Fibroblast of skin of back (primary cell): ENCODE measurements at regions not wholly inside any gene's neighbourhood (a gene's known extent, or its start where the extent isn't known, plus 50 kb on each side); places are given as distances from the start of the nearest gene placed in this dataset.
"Not testable (repeated sequence)": the region's sequence is repeated elsewhere in the genome, so short reads cannot be mapped to it uniquely, and the experiment has no call there.

Source experiments
- DNase-seq: peaks from one replicate; pipeline ENCODE4 v3.0.0-alpha.2; 2013

- no peak for DNase-seq
These were observed 146.1 kb downstream of the MEX3B start for GRCh38 chr15:81899730-81900129.

- DNase-seq: no peak
These were observed 146.8 kb downstream of the MEX3B start for GRCh38 chr15:81899024-81899423.

GRCh38 chr15:81897057-81897677 is 148.7 kb downstream of the MEX3B start:
- peak; percentile 93 for DNase-seq

GRCh38 chr15:81896356-81896755 is 149.5 kb downstream of the MEX3B start:
- no peak for DNase-seq

GRCh38 chr15:81895723-81896122 is 150.1 kb downstream of the MEX3B start:
- peak; percentile 54 for DNase-seq

GRCh38 chr15:81894061-81894460 is 151.8 kb downstream of the MEX3B start:
- no peak for DNase-seq

- DNase-seq: peak; percentile 16
These were observed 152.5 kb downstream of the MEX3B start for GRCh38 chr15:81893182-81893835.

GRCh38 chr15:81890496-81890895 is 155.3 kb downstream of the MEX3B start:
- no peak for DNase-seq

GRCh38 chr15:81889485-81889881 is 156.3 kb downstream of the MEX3B start:
- DNase-seq: peak; percentile 59

GRCh38 chr15:81888748-81889484 is 156.9 kb downstream of the MEX3B start:
- peak; percentile 92 for DNase-seq

GRCh38 chr15:81887912-81888311 is 157.9 kb downstream of the MEX3B start:
- peak; percentile 87 for DNase-seq

- DNase-seq: not testable (repeated sequence)
These were observed 158.6 kb downstream of the MEX3B start for GRCh38 chr15:81887188-81887587.

GRCh38 chr15:81886591-81886990 is 159.2 kb downstream of the MEX3B start:
- DNase-seq: peak; percentile 59

GRCh38 chr15:81886080-81886479 is 159.7 kb downstream of the MEX3B start:
- DNase-seq: no peak

- DNase-seq: no peak
These were observed 160.7 kb downstream of the MEX3B start for GRCh38 chr15:81885135-81885534.

- DNase-seq: no peak
These were observed 163.3 kb downstream of the MEX3B start for GRCh38 chr15:81882504-81882903.

- no peak for DNase-seq
These were observed 165.0 kb downstream of the MEX3B start for GRCh38 chr15:81880833-81881232.

- DNase-seq: no peak
These were observed 165.5 kb downstream of the MEX3B start for GRCh38 chr15:81880314-81880713.

- DNase-seq: not testable (repeated sequence)
These were observed 170.1 kb downstream of the MEX3B start for GRCh38 chr15:81875717-81876116.

- not testable (repeated sequence) for DNase-seq
These were observed 175.1 kb downstream of the MEX3B start for GRCh38 chr15:81870746-81871106.

- not testable (repeated sequence) for DNase-seq
These were observed 175.6 kb downstream of the MEX3B start for GRCh38 chr15:81870062-81870745.

GRCh38 chr15:81869161-81869954 is 176.5 kb downstream of the MEX3B start:
- DNase-seq: no peak
